ENCODE measurements at regions not wholly inside any gene's neighbourhood (a gene's known extent, or its start where the extent isn't known, plus 50 kb on each side); places are given as distances from the start of the nearest gene placed in this dataset.

DNA sequence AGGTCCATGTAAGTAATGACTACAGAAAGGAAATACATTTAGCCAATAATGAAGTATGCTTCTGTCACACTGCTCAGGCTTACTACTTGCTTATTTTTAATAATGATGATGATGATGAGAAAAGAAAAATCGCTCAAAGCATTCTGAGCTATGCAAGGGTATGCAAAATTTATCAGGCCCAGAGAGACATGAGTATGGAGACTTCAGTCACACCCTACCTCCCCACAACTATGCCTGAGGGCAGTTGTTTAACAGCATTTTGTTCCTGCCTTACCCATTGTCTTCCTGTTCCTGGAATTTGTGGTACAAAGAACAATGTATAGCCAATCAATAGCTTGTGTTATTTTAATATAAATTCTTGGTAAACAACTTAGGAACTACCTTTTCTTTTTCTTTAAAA is 232.6 kb upstream of the ZBED5 start:
- TF ChIP-seq, protein P1, sequence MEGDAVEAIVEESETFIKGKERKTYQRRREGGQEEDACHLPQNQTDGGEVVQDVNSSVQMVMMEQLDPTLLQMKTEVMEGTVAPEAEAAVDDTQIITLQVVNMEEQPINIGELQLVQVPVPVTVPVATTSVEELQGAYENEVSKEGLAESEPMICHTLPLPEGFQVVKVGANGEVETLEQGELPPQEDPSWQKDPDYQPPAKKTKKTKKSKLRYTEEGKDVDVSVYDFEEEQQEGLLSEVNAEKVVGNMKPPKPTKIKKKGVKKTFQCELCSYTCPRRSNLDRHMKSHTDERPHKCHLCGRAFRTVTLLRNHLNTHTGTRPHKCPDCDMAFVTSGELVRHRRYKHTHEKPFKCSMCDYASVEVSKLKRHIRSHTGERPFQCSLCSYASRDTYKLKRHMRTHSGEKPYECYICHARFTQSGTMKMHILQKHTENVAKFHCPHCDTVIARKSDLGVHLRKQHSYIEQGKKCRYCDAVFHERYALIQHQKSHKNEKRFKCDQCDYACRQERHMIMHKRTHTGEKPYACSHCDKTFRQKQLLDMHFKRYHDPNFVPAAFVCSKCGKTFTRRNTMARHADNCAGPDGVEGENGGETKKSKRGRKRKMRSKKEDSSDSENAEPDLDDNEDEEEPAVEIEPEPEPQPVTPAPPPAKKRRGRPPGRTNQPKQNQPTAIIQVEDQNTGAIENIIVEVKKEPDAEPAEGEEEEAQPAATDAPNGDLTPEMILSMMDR (IDR thresholded peaks at IDR 0.05) = no peak
- no peak for TF ChIP-seq EZH2 (IDR thresholded peaks at IDR 0.05)
